ENCODE measurements at regions not wholly inside any gene's neighbourhood (a gene's known extent, or its start where the extent isn't known, plus 50 kb on each side); places are given as distances from the start of the nearest gene placed in this dataset.

- TF ChIP-seq, protein P1, sequence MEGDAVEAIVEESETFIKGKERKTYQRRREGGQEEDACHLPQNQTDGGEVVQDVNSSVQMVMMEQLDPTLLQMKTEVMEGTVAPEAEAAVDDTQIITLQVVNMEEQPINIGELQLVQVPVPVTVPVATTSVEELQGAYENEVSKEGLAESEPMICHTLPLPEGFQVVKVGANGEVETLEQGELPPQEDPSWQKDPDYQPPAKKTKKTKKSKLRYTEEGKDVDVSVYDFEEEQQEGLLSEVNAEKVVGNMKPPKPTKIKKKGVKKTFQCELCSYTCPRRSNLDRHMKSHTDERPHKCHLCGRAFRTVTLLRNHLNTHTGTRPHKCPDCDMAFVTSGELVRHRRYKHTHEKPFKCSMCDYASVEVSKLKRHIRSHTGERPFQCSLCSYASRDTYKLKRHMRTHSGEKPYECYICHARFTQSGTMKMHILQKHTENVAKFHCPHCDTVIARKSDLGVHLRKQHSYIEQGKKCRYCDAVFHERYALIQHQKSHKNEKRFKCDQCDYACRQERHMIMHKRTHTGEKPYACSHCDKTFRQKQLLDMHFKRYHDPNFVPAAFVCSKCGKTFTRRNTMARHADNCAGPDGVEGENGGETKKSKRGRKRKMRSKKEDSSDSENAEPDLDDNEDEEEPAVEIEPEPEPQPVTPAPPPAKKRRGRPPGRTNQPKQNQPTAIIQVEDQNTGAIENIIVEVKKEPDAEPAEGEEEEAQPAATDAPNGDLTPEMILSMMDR (conservative IDR thresholded peaks at IDR 0.05; ENCODE audit: low read length), result no peak
- no peak overlapping the region for H3K4me3 ChIP-seq (ENCODE audit: low read length)
- DNase-seq (ENCODE audit: low read depth), result no peak
Observed at GRCh38 chr2:151027151-151027550, 234.5 kb downstream of the RBM43 start.

GRCh38 chr2:151025816-151026215 is 235.8 kb downstream of the RBM43 start:
- DNase-seq (ENCODE audit: low read depth), result no peak
- H3K4me3 ChIP-seq (ENCODE audit: low read length), result no peak overlapping the region
- TF ChIP-seq, protein P1 (conservative IDR thresholded peaks at IDR 0.05; ENCODE audit: low read length), result no peak

- DNase-seq (ENCODE audit: low read depth), result no peak
- no peak overlapping the region for H3K4me3 ChIP-seq (ENCODE audit: low read length)
- TF ChIP-seq, protein P1 (conservative IDR thresholded peaks at IDR 0.05; ENCODE audit: low read length), result no peak
Observed at GRCh38 chr2:151024696-151025251, 236.9 kb downstream of the RBM43 start.

GRCh38 chr2:151021747-151022452 is 239.8 kb downstream of the RBM43 start:
- TF ChIP-seq, protein P1 (conservative IDR thresholded peaks at IDR 0.05; ENCODE audit: low read length), result no peak
- no peak overlapping the region for H3K4me3 ChIP-seq (ENCODE audit: low read length)
- peak; percentile 13 for DNase-seq (ENCODE audit: low read depth)

- no peak overlapping the region for H3K4me3 ChIP-seq (ENCODE audit: low read length)
- TF ChIP-seq, protein P1 (conservative IDR thresholded peaks at IDR 0.05; ENCODE audit: low read length), result no peak
- no peak for DNase-seq (ENCODE audit: low read depth)
Observed at GRCh38 chr2:151020411-151020810, 241.3 kb downstream of the RBM43 start.

DNA sequence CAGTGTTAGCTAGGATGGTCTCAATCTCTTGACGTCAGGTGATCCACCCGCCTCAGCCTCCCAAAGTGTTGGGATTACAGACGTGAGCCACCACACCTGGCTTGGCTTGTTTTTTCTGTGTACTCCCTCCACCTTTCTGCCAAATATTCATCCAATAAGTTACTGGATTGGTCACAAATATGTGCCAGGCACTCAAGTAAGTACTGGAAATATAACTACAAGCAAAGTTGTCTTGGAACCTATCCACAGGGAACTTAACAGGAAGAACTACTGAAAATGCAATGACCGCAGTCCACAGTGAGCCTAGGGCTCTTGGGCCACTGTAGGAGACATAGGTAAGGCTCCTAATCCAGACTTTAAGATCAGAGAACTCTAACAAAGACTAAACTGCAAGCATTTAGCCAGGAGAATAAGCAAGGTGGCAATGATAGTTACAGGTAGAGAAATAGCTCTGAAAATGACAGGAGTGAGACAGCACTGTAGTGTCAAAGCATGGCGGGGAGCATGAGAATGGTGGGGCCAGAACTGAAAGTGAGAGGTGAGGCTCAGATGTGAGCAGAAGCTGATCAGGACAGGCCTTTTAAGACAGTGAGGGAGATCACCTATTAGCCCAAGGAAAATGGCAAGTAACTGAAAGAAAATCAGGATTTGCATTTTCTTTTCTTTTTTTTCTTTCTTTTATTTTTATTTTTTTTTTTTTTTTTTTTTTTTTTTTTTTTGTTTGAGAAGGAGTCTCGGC is 252.1 kb downstream of the RBM43 start:
- TF ChIP-seq, protein P1 (conservative IDR thresholded peaks at IDR 0.05; ENCODE audit: low read length), result no peak
- no peak overlapping the region for H3K4me3 ChIP-seq (ENCODE audit: low read length)
- no peak for DNase-seq (ENCODE audit: low read depth)

All from AG10803 (cell line).